K562 (cell line): ENCODE measurements at regions not wholly inside any gene's neighbourhood (a gene's known extent, or its start where the extent isn't known, plus 50 kb on each side); places are given as distances from the start of the nearest gene placed in this dataset.

Experiments used
- ATAC-seq: fragments of 200-7000 bp; cut with Tn5 transposase; 3 replicates; pipeline ENCODE4 v1.9.1; 2020; ENCODE audit warnings: moderate library complexity
- BruUV-seq: library from RNA; stranded (reverse); fragments of 400-500 nt; replicated peaks from 2 replicates; lab custom pipeline; 2021; lab: Mats Ljungman, UMichigan
- CTCF ChIA-PET: fragments of 300-600 bp; formaldehyde crosslinking; extraction: SDS; loops from one replicate; lab custom pipeline; 2021; ENCODE audit warnings: low intra/inter-chr PET ratio; lab: Yijun Ruan, JAX
- POLR2A ChIA-PET: fragments of 300-600, 350-650 bp; sonication (Branson Sonifier 250); formaldehyde crosslinking; extraction: SDS; loops from one replicate; lab custom pipeline; 2021; ENCODE audit warnings: antibody characterized with exemption, inconsistent platforms; lab: Yijun Ruan, JAX
- DNase-seq, 4 experiments: peaks; one replicate each; pipeline versions ENCODE4 v3.0.0 to v3.0.0-alpha.2; 2011 to 2018; ENCODE audit warnings: low spot score in 3 of 4, mixed read lengths in 3 of 4; ENCODE audit errors: extremely low read depth in 1 of 4
- FAIRE-seq: peaks from 2 replicates; lab custom pipeline; 2011; peaks lifted over from hg19 to GRCh38; lab: Jason Lieb, UNC
- H2AFZ ChIP-seq: 2 replicates; pipeline ENCODE4 v1.6.0; 2011; ENCODE audit warnings: low read depth, low read length, control low read depth, inconsistent platforms
- H3K27ac ChIP-seq: fragments of 200-600 bp; 3 replicates; pipeline ENCODE4 v1.8.0; 2011; ENCODE audit warnings: low read depth, mild to moderate bottlenecking, control low read depth, inconsistent platforms, low read length, moderate library complexity, mixed read lengths; ENCODE audit errors: extremely low read depth
- H3K27me3 ChIP-seq, 2 experiments: fragments of 300-600 bp in 1 of 2; 2 replicates in 1 of 2; 3 replicates in 1 of 2; pipeline versions ENCODE4 v1.6.0 to v1.8.0; 2011; ENCODE audit warnings: inconsistent platforms in 2 of 2, low read length in 2 of 2, mild to moderate bottlenecking in 1 of 2, mixed read lengths in 1 of 2, moderate library complexity in 1 of 2; ENCODE audit not compliant: control insufficient read depth in 2 of 2, insufficient read depth in 2 of 2
- H3K36me3 ChIP-seq: fragments of 300-600 bp; 3 replicates; pipeline ENCODE4 v1.8.0; 2011; ENCODE audit warnings: mild to moderate bottlenecking, low read length, inconsistent platforms; ENCODE audit not compliant: control insufficient read depth, insufficient read depth
- H3K4me1 ChIP-seq, 2 experiments: fragments of 200-600 bp in 1 of 2; replicated peaks in 1 of 2; 2 replicates in 1 of 2; 3 replicates in 1 of 2; pipeline versions ENCODE4 v1.5.1 to v1.8.0; 2011; ENCODE audit warnings: inconsistent platforms in 2 of 2, low read length in 2 of 2, mild to moderate bottlenecking in 1 of 2, mixed read lengths in 1 of 2, moderate library complexity in 1 of 2; ENCODE audit not compliant: control insufficient read depth in 2 of 2, insufficient read depth in 2 of 2
- H3K4me2 ChIP-seq: 2 replicates; pipeline ENCODE4 v1.6.1; 2011; ENCODE audit warnings: low read length, control low read depth, inconsistent platforms, mixed read lengths; ENCODE audit not compliant: insufficient read depth
- H3K4me3 ChIP-seq: fragments of 200-600 bp; sonication (generic), shearing (Covaris generic); 2 replicates; pipeline ENCODE4 v1.5.1; 2016; ENCODE audit warnings: control low read depth, inconsistent platforms
- H3K79me2 ChIP-seq: fragments of 200-600 bp; 3 replicates; pipeline ENCODE4 v1.8.0; 2011; ENCODE audit warnings: low read length, inconsistent platforms; ENCODE audit not compliant: control insufficient read depth, insufficient read depth
- H3K9ac ChIP-seq, 2 experiments: 2 replicates each; pipeline versions ENCODE4 v1.6.0 to v1.6.1; 2011; ENCODE audit warnings: low read depth in 2 of 2, low read length in 2 of 2, control low read depth in 1 of 2, inconsistent platforms in 1 of 2, mild to moderate bottlenecking in 1 of 2, mixed read lengths in 1 of 2; ENCODE audit not compliant: insufficient read depth in 1 of 2
- H3K9me1 ChIP-seq: one replicate; pipeline ENCODE4 v1.6.0; 2011; ENCODE audit warnings: inconsistent platforms, mild to moderate bottlenecking, low read length, moderate library complexity; ENCODE audit not compliant: control insufficient read depth, insufficient read depth
- H3K9me3 ChIP-seq: replicated peaks from 2 replicates; pipeline ENCODE4 v1.5.1; 2011; ENCODE audit warnings: low read depth, low read length, inconsistent platforms; ENCODE audit not compliant: control insufficient read depth, insufficient read depth
- H4K20me1 ChIP-seq: replicated peaks from 2 replicates; pipeline ENCODE4 v1.6.1; 2011; ENCODE audit warnings: low read length, inconsistent platforms, mixed read lengths; ENCODE audit not compliant: control insufficient read depth, insufficient read depth
- ATF3 ChIP-seq, 2 experiments: fragments of 450-650 bp in 1 of 2; sonication (generic) in 1 of 2; formaldehyde crosslinking in 1 of 2; IDR thresholded peaks in 1 of 2; conservative IDR thresholded peaks in 1 of 2; 2 replicates each; pipeline versions ENCODE4 v1.6.1 to v1.8.1; 2016 to 2023; ENCODE audit warnings: mild to moderate bottlenecking in 2 of 2, moderate library complexity in 2 of 2, inconsistent platforms in 1 of 2, missing genetic modification reagents in 1 of 2
- BHLHE40 ChIP-seq: IDR thresholded peaks from 2 replicates; pipeline ENCODE4 v1.6.1; 2011; ENCODE audit warnings: low read length, improper control_type of control experiment
- BRF1 ChIP-seq: IDR thresholded peaks from 3 replicates; pipeline ENCODE4 v1.6.1; 2011; ENCODE audit warnings: borderline replicate concordance, mild to moderate bottlenecking; ENCODE audit not compliant: insufficient read length; ENCODE audit errors: extremely low read depth
- CREM ChIP-seq: IDR thresholded peaks from 2 replicates; pipeline ENCODE4 v1.6.1; 2014; ENCODE audit warnings: antibody characterized with exemption, low read depth
- HDAC8 ChIP-seq: fragments of 450-650 bp; IDR thresholded peaks from 2 replicates; pipeline ENCODE4 v1.6.1; 2016; ENCODE audit warnings: mild to moderate bottlenecking, missing genetic modification characterization, moderate library complexity, missing compliant biosample characterization
- ILK ChIP-seq: fragments of 450-650 bp; IDR thresholded peaks from 2 replicates; pipeline ENCODE4 v1.6.1; 2016; ENCODE audit warnings: missing genetic modification characterization, low read depth, mild to moderate bottlenecking, missing compliant biosample characterization, moderate library complexity, borderline replicate concordance
- MEIS2 ChIP-seq: fragments of 450-650 bp; IDR thresholded peaks from 2 replicates; pipeline ENCODE4 v1.6.1; 2014; ENCODE audit warnings: mild to moderate bottlenecking; ENCODE audit not compliant: partially characterized antibody
- MITF ChIP-seq: IDR thresholded peaks from 2 replicates; pipeline ENCODE4 v1.6.1; 2014; ENCODE audit warnings: antibody characterized with exemption
- RCOR1 ChIP-seq, 2 experiments: IDR thresholded peaks; 2 replicates each; pipeline ENCODE4 v1.6.1; 2012; ENCODE audit warnings: low read depth in 2 of 2, low read length in 2 of 2, borderline replicate concordance in 1 of 2, improper control_type of control experiment in 1 of 2
- SNRNP70 ChIP-seq: fragments of 200-400 bp; formaldehyde crosslinking; optimal IDR thresholded peaks from 2 replicates; pipeline ENCODE3; 2017; ENCODE audit warnings: low read depth, low read length
- TAF9B ChIP-seq: fragments of 450-650 bp; IDR thresholded peaks from 2 replicates; pipeline ENCODE4 v1.6.1; 2018; ENCODE audit warnings: mild to moderate bottlenecking; ENCODE audit not compliant: partially characterized antibody
- WGBS: fragments of 100-300 bp; shearing (Covaris generic); methylation state at CpG from one replicate; pipeline ENCODE4 v1.1.6; 2016; ENCODE audit warnings: low coverage, mixed read lengths; ENCODE audit not compliant: insufficient coverage; ENCODE audit errors: missing lambda C conversion rate; 5-methylcytosine and 5-hydroxymethylcytosine counted together
- in situ Hi-C: fragments of 300-500 bp; cut with MboI; formaldehyde crosslinking; loops from 4 replicates; pipeline ENCODE4 v1.15.0; 2018; ENCODE audit warnings: inconsistent platforms, mixed read lengths
- intact Hi-C: fragments of 100-400 bp; cut with micrococcal nuclease; formaldehyde crosslinking; loops from 2 replicates; pipeline ENCODE4 v1.14.2; 2022
- TF ChIP-seq, protein P1 (sequence below): fragments of 450-650 bp; formaldehyde crosslinking; IDR thresholded peaks from 2 replicates; pipeline ENCODE4 v1.4.0; 2020; ENCODE audit warnings: mild to moderate bottlenecking, mixed read lengths
- TF ChIP-seq, protein P2 (sequence below): fragments of 450-650 bp; conservative IDR thresholded peaks from 2 replicates; pipeline ENCODE4 v1.6.1; 2016; ENCODE audit warnings: missing genetic modification characterization, low read depth, mild to moderate bottlenecking, control low read depth, missing compliant biosample characterization

GRCh38 chr3:177465257-177465642 is 268.0 kb upstream of the TBL1XR1 start (continued):
- TF ChIP-seq, protein P1, sequence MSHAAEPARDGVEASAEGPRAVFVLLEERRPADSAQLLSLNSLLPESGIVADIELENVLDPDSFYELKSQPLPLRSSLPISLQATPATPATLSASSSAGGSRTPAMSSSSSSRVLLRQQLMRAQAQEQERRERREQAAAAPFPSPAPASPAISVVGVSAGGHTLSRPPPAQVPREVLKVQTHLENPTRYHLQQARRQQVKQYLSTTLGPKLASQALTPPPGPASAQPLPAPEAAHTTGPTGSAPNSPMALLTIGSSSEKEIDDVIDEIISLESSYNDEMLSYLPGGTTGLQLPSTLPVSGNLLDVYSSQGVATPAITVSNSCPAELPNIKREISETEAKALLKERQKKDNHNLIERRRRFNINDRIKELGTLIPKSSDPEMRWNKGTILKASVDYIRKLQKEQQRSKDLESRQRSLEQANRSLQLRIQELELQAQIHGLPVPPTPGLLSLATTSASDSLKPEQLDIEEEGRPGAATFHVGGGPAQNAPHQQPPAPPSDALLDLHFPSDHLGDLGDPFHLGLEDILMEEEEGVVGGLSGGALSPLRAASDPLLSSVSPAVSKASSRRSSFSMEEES, result no peak
- TF ChIP-seq HDAC8 (tag), result no peak

DNA sequence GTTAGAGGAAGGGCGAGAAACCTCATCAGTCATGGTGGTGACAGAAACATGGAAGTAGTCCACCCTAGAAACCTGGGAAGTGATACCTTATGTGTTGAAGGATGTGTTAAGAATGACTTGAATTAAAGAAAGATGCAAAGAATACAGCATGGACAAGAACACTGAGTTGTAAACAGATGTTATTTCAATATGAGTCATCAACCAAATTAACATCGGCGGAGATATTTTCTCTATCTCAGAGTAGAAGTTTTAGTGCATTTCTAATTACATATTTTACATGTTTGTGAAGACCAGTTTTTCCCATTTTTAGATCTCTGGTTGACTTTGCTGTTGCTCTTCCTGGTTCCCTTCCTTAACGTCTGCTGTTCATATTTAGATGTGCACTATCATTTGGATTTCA is 268.8 kb upstream of the TBL1XR1 start:
- Histone ChIP-seq H3K9me1 (no peaks in the 10 kb centered on the region), H3K4me1 (no peaks in the 10 kb centered on the region; a peak in 1 of 5 replicates), H2AFZ (no peak overlapping the region), H4K20me1 (no peaks in the 10 kb centered on the region), H3K79me2 (no peaks in the 10 kb centered on the region), H3K4me3 (no peak overlapping the region), H3K4me2 (no peak overlapping the region), H3K9me3 (no peaks in the 10 kb centered on the region), H3K9ac (no peak overlapping the region), H3K27me3 (no peaks in the 10 kb centered on the region), H3K27ac (no peak overlapping the region), H3K36me3 (no peaks in the 10 kb centered on the region)
- CTCF ChIA-PET, result no interaction called here
- no TSS peak for BruUV-seq
- intact Hi-C loops (no loop called here), in situ Hi-C loops (no loop called here)
- no peak for ATAC-seq
- POLR2A ChIA-PET, result no interaction called here
- FAIRE-seq, result no peak
- 54% methylated on average over 4 of the region's 4 CpGs for whole genome bisulfite sequencing
- no peak for DNase-seq
- no peak for TF ChIP-seq SNRNP70
- no peak for TF ChIP-seq CREM
- TF ChIP-seq BRF1, result no peak
- no peak for TF ChIP-seq MITF
- TF ChIP-seq, protein P2, sequence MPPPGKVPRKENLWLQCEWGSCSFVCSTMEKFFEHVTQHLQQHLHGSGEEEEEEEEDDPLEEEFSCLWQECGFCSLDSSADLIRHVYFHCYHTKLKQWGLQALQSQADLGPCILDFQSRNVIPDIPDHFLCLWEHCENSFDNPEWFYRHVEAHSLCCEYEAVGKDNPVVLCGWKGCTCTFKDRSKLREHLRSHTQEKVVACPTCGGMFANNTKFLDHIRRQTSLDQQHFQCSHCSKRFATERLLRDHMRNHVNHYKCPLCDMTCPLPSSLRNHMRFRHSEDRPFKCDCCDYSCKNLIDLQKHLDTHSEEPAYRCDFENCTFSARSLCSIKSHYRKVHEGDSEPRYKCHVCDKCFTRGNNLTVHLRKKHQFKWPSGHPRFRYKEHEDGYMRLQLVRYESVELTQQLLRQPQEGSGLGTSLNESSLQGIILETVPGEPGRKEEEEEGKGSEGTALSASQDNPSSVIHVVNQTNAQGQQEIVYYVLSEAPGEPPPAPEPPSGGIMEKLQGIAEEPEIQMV (tag), result no peak
- TF ChIP-seq BHLHE40, result no peak
- TF ChIP-seq MEIS2, result peak; percentile 9
- 0 out of 2 replicates have a peak, but pooled peaks have one; percentile 8 for TF ChIP-seq ATF3 (IDR thresholded peaks at IDR 0.05)
- no peak for TF ChIP-seq ATF3 (CRISPR knock-in tag; conservative IDR thresholded peaks at IDR 0.05)
- TF ChIP-seq RCOR1 (IDR thresholded peaks at IDR 0.05; ENCODE audit: borderline replicate concordance in 1 of 2, low read depth in 2 of 2, low read length in 2 of 2), result no peak
- TF ChIP-seq ILK (tag), result no peak
- no peak for TF ChIP-seq TAF9B
